Myocyte (in vitro differentiated cells): ENCODE measurements at regions not wholly inside any gene's neighbourhood (a gene's known extent, or its start where the extent isn't known, plus 50 kb on each side); places are given as distances from the start of the nearest gene placed in this dataset.

Experiments used
- DNase-seq: peaks from one replicate; pipeline ENCODE4 v3.0.0-alpha.2; 2012; ENCODE audit warnings: low read depth

GRCh38 chr2:6700335-6700734 is 165.4 kb downstream of the CMPK2 start:
- DNase-seq: no peak

- no peak for DNase-seq
Observed at GRCh38 chr2:6704077-6704476, 161.6 kb downstream of the CMPK2 start.

- no peak for DNase-seq
Observed at GRCh38 chr2:6721395-6721794, 144.3 kb downstream of the CMPK2 start.

GRCh38 chr2:6722574-6722973 is 143.1 kb downstream of the CMPK2 start:
- no peak for DNase-seq

- DNase-seq: no peak
Observed at GRCh38 chr2:6723865-6724604, 141.7 kb downstream of the CMPK2 start.

GRCh38 chr2:6724605-6725140 is 141.0 kb downstream of the CMPK2 start:
- no peak for DNase-seq

GRCh38 chr2:6728156-6728555 is 137.6 kb downstream of the CMPK2 start:
- no peak for DNase-seq

- no peak for DNase-seq
Observed at GRCh38 chr2:6730003-6730402, 135.7 kb downstream of the CMPK2 start.

GRCh38 chr2:6730649-6731532 is 134.8 kb downstream of the CMPK2 start:
- DNase-seq: no peak

- DNase-seq: no peak
Observed at GRCh38 chr2:6739547-6739946, 126.2 kb downstream of the CMPK2 start.

- DNase-seq: no peak
Observed at GRCh38 chr2:6741229-6741628, 124.5 kb downstream of the CMPK2 start.

GRCh38 chr2:6744038-6744437 is 121.7 kb downstream of the CMPK2 start:
- DNase-seq: no peak

- DNase-seq: no peak
Observed at GRCh38 chr2:6747433-6747832, 118.3 kb downstream of the CMPK2 start.

- DNase-seq: no peak
Observed at GRCh38 chr2:6748406-6749067, 117.2 kb downstream of the CMPK2 start.

GRCh38 chr2:6749962-6750361 is 115.7 kb downstream of the CMPK2 start:
- no peak for DNase-seq

GRCh38 chr2:6750411-6751158 is 115.1 kb downstream of the CMPK2 start:
- no peak for DNase-seq

GRCh38 chr2:6754419-6754818 is 111.3 kb downstream of the CMPK2 start:
- DNase-seq: no peak

GRCh38 chr2:6755456-6755855 is 110.3 kb downstream of the CMPK2 start:
- no peak for DNase-seq

- DNase-seq: no peak
Observed at GRCh38 chr2:6757215-6757614, 108.5 kb downstream of the CMPK2 start.

GRCh38 chr2:6759689-6760088 is 106.0 kb downstream of the CMPK2 start:
- DNase-seq: no peak

GRCh38 chr2:6760132-6760531 is 105.6 kb downstream of the CMPK2 start:
- DNase-seq: no peak
